Inflammatory macrophage treated with lipopolysaccharide for 1 hour (primary cell): ENCODE measurements at regions not wholly inside any gene's neighbourhood (a gene's known extent, or its start where the extent isn't known, plus 50 kb on each side); places are given as distances from the start of the nearest gene placed in this dataset.
"Not testable (repeated sequence)": the region's sequence is repeated elsewhere in the genome, so short reads cannot be mapped to it uniquely, and the experiment has no call there.

Source experiments
- DNase-seq, 2 donors: peaks; one replicate each; pipeline ENCODE4 v3.0.0-alpha.2; 2020 to 2022

DNA sequence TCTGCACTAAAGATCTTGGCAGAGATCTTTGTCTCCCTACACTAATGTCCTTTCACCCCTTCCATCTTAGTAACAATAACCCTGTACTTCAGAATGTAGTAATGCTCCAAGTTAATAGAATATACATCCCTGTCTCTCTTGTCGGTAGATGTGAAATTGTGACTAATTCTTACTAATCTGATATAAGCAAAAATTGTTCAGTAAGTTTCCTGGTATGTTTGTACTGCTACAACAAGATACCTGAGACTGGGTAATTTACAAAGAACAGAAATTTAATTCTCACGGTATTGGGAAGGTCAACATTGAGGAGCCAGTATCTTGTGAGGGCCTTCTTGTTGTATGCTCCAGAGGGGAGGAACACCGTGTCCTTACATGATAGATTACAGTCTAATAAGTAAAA is 1686.6 kb upstream of the CDH9 start:
- no peak for DNase-seq

- DNase-seq: no peak
Observed at GRCh38 chr5:28714907-28715698, 1676.7 kb upstream of the CDH9 start.

- DNase-seq: no peak
Observed at GRCh38 chr5:28710360-28710759, 1672.0 kb upstream of the CDH9 start.

DNA sequence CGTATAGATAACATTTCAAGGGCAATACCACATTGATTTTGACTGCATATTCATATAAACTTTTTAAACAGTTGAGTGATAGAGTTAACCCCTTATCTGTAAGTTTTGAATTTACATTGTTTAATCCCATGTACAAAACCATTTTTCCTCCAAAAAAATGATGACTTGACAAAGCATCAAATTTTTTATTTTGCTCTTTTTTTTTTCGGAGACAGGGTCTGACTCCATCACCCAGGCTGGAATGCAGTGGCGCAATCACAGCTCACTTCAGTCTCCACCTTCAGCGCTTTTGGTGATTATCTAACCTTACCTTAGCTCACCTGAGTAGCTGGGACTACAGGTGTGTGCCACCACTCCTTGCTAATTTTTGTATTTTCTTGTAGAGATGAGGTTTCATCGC is 1670.1 kb upstream of the CDH9 start:
- no peak for DNase-seq

DNA sequence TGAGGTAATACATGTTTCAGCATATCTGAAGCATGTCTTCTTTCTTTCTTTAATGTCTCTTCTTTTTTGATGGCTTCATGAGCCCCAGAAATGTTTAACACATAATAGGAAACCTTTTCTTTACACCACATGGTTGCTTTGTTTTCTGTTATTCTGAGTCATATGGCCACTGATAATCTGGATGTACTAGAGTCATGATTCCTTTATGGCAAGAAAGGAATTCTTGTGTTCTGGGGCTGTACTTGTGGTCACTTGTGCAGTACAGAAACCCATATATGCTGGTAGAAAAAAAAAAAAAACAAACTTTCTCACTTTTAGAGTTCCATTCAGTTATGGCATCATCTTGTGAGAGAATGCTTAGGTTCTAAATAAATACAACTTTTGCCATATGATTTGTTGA is 1669.3 kb upstream of the CDH9 start:
- no peak for DNase-seq

DNA sequence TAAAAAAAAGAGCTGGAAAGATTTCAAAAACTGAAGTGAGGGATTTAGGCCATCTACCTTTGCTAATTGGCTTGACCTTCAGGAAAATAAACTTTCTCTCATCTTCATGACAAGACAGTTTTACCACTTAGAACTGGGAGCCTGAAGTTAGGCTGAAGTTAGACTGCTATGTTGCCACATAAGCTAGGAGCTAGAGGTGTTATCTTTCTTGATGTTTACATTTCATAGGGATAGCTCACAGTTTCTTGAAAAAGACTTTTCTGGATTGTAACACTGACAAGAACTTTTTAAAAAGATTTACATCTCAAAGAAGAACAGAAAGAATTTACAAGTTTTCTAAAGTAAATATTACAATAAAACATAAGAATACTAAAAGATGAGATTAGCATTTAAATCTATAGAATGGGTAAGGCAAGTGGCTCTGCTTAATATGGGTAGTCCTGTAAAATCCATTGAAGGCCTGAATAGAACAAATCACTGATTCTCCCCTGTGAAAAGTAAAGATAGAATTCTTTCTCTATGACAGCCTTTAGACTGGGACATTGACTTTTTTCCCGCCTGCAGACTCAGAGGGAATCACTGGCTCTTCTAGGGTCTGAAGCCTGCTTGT is 1665.4 kb upstream of the CDH9 start:
- DNase-seq: no peak

GRCh38 chr5:28691526-28691925 is 1653.1 kb upstream of the CDH9 start:
- DNase-seq: no peak

GRCh38 chr5:28685794-28686193 is 1647.4 kb upstream of the CDH9 start:
- DNase-seq: no peak

DNA sequence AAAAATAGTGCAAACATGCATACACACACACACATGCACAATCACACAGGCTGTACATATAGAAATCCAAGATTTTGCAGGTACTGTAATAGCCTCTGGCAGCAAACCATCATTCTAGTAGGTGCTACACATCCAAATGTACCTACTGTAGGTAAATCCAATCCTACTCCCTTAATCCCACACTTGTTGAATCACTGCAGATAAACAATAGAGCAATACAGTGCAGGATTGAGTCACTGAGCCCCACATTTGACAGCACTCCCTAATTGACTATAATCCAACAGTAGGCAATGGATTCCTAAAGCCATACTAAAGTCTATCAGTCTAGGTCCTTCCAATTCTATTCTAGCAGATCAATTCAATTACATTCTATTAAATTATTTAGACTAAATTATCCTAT is 1640.5 kb upstream of the CDH9 start:
- DNase-seq: no peak

DNA sequence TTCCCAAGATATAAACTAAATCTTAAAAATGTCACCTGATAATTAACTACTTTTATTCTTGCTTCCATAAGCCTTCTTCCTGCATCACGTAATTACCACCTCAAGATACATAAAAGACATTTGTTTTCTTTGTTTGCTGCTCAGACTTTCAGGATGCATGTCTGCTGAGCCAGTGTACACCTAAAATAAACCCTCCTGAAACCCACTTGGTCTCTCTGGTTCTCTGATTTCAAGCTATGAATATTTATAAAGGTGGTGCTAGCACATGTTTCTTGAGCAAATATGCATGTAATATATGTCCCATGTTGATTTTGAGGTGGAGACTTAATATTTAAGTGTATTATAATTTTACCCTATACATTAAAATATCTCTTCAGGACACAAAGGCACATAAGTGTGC is 1627.7 kb upstream of the CDH9 start:
- DNase-seq: no peak

- no peak for DNase-seq
Observed at GRCh38 chr5:28648108-28648507, 1609.7 kb upstream of the CDH9 start.

GRCh38 chr5:28632607-28633006 is 1594.2 kb upstream of the CDH9 start:
- no peak for DNase-seq

DNA sequence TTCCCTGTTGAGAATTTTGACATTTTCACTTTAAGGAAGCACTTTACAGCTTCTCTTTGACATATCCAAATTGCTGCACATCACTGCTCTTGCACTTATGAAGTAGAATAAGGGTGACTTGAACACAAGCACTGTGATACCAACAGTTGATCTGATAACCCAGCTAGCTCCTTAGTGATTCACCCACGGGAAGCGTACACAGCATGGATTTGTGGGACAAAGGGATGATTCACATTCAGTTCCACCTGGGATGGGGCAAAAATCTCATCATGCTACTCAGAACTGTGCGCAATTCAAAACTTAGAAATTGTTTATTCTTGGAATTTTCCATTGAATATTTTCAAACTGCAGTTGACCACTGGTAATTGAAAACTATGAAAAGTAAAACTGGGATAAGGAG is 1565.5 kb upstream of the CDH9 start:
- DNase-seq: no peak

GRCh38 chr5:28602429-28602828 is 1564.0 kb upstream of the CDH9 start:
- DNase-seq: no peak

GRCh38 chr5:28596707-28597106 is 1558.3 kb upstream of the CDH9 start:
- DNase-seq: not testable (repeated sequence)

GRCh38 chr5:28580616-28581015 is 1542.2 kb upstream of the CDH9 start:
- no peak for DNase-seq

DNA sequence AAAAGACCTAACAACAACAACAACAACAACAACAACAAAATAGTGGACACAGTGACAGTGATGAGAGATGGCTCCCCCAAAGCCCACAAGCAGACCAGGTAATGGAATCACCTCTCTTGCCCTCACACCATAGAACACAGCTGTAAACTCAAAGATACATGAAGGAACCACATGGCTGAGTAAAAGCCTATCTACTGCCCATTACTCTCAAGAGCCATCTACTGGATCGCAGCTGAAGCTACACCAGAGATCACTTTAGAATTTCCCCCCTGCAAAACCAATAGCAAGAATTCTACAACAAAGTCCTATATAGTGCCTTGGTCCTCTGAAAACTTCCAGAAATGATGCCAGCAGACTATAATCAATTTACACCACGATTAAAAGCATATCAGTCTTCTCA is 1537.6 kb upstream of the CDH9 start:
- DNase-seq: no peak

DNA sequence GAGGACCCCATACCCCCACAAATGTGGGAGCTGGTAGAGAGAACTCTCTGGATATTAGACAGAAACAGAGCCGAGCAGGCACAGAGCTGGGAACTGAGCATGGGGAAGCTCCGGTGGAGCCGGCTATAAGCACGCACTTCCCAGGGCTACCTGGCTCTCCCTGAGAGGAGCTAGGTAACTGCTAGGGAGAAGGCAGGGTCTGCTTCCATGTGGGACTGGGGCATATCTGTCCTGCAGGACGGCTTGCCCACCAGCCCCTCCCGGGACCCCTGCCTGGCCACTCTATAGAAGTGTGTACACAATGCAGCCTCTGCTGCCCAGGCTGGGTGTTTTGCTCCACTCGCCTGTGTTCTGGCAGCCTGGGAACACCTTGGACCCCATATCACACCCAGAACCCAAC is 1537.0 kb upstream of the CDH9 start:
- DNase-seq: no peak

GRCh38 chr5:28574606-28575005 is 1536.2 kb upstream of the CDH9 start:
- DNase-seq: no peak

GRCh38 chr5:28567048-28567447 is 1528.7 kb upstream of the CDH9 start:
- DNase-seq: no peak

- no peak for DNase-seq
Observed at GRCh38 chr5:28561522-28561921, 1523.1 kb upstream of the CDH9 start.

- no peak for DNase-seq
Observed at GRCh38 chr5:28558196-28558595, 1519.8 kb upstream of the CDH9 start.

DNA sequence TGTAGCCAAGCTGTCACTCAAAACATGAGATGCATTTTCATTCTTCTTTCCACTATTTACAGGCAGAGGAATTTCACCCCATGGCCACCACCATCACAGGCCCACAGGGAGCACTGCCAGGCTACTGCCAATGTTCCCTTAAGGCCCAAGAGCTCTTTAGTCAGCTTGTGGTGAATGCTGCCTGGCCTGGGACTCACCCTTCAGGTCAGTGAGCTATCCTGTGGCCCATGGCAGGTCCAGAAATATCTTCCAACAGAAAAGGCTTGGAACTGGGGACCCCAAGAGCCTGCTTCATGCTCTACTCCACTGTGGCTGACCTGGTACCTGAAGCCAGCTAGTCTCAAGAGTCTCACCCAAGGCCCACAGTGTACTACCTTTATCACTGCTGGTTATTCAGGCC is 1518.7 kb upstream of the CDH9 start:
- DNase-seq: no peak

DNA sequence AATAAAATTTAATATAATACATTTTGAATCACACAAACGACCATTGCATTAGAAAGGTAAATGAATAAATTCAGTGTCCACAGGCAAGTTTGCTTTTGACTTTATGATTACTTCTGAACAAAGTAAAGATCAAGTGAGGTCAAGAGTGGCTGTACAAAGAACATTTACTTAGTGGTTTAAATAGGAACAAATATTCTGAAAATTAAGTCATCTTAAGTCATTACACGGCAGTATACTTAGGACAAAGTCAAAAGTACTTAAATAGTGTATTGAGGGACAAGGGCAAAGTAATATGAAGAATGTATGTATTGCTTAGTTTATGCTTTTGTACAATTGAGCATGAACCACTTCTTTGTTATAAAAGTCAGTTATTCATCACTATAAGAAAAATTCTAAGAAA is 1511.2 kb upstream of the CDH9 start:
- no peak for DNase-seq

DNA sequence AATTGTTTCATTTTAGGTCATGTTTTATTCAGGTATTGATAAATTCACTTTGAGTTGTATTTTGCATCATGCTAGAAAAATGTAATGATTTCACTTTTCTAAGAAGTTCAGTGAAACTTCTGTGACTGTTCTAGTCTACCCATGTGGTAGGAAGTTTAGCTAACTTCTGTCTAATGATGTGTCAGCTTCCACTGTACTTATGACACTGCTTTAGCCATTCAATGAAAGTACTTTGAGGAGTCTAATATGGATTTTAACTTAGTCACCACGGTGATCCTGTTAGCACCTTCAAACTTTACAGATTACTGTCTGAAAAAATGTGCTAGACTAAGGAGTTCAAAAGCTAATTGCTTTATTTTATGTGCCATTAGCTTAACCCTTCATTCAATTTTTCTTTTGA is 1510.5 kb upstream of the CDH9 start:
- DNase-seq: no peak
